A549 (cell line): ENCODE measurements at regions not wholly inside any gene's neighbourhood (a gene's known extent, or its start where the extent isn't known, plus 50 kb on each side); places are given as distances from the start of the nearest gene placed in this dataset.

ENCODE experiments used
- ATAC-seq, 2 experiments: fragments of 200-7000 bp in 1 of 2; fragments of >200 bp in 1 of 2; cut with Nextera tagmentation in 1 of 2; cut with Tn5 transposase in 1 of 2; 3 replicates each; pipeline versions ENCODE4 v1.8.0 to v1.9.1; 2018 to 2020; ENCODE audit warnings: mild to moderate bottlenecking in 1 of 2, moderate library complexity in 1 of 2
- CTCF ChIA-PET: fragments of 300-600 bp; sonication (Branson Sonifier 250); formaldehyde crosslinking; extraction: SDS; loops from one replicate; lab custom pipeline; 2021; ENCODE audit warnings: antibody characterized with exemption, inconsistent platforms; lab: Yijun Ruan, JAX
- POLR2A ChIA-PET: fragments of 350-600 bp; formaldehyde crosslinking; extraction: SDS; loops from one replicate; lab custom pipeline; 2021; ENCODE audit warnings: antibody characterized with exemption, inconsistent platforms; lab: Yijun Ruan, JAX
- DNase-seq, 2 experiments: peaks; one replicate each; pipeline versions ENCODE4 v3.0.0 to v3.0.0-alpha.2; 2011 to 2016; ENCODE audit warnings: low read depth in 1 of 2, low spot score in 1 of 2
- FAIRE-seq: peaks from 2 replicates; lab custom pipeline; 2011; peaks lifted over from hg19 to GRCh38; lab: Jason Lieb, UNC
- H3K27ac ChIP-seq, 2 experiments: fragments of >200 bp; sonication (Bioruptor Twin); formaldehyde crosslinking; 3 replicates each; pipeline ENCODE4 v1.5.1; 2016 to 2017
- H3K4me1 ChIP-seq: fragments of >200 bp; sonication (Bioruptor Twin); formaldehyde crosslinking; 3 replicates; pipeline ENCODE4 v1.6.1; 2016
- H3K4me2 ChIP-seq: fragments of >200 bp; sonication (Bioruptor Twin); formaldehyde crosslinking; 3 replicates; pipeline ENCODE4 v1.6.1; 2016
- H3K4me3 ChIP-seq: fragments of >200 bp; sonication (Bioruptor Twin); formaldehyde crosslinking; 3 replicates; pipeline ENCODE4 v1.5.1; 2016
- H3K9me3 ChIP-seq: fragments of >200 bp; sonication (Bioruptor Twin); formaldehyde crosslinking; 3 replicates; pipeline ENCODE4 v1.6.1; 2016
- BCL3 ChIP-seq: fragments of >200 bp; sonication (Bioruptor Twin); formaldehyde crosslinking; IDR thresholded peaks from 3 replicates; pipeline ENCODE4 v1.6.1; 2016
- CBX8 ChIP-seq: fragments of 200-600 bp; sonication (generic); IDR thresholded peaks from 2 replicates; pipeline ENCODE4 v1.6.1; 2016
- CTCF ChIP-seq: fragments of >200 bp; sonication (Bioruptor Twin); formaldehyde crosslinking; IDR thresholded peaks from 3 replicates; pipeline ENCODE4 v1.5.1; 2016
- EHMT2 ChIP-seq: fragments of 200-600 bp; sonication (generic); IDR thresholded peaks from 2 replicates; pipeline ENCODE4 v1.6.1; 2016; ENCODE audit warnings: antibody characterized with exemption, low read depth, mild to moderate bottlenecking, moderate library complexity
- ELK1 ChIP-seq: fragments of 150-350 bp; IDR thresholded peaks from 2 replicates; pipeline ENCODE4 v1.6.1; 2014; ENCODE audit warnings: low read depth, mild to moderate bottlenecking, low read length
- EP300 ChIP-seq, 2 experiments: fragments of >200 bp; sonication (Bioruptor Twin); formaldehyde crosslinking; IDR thresholded peaks; 2 replicates in 1 of 2; 3 replicates in 1 of 2; pipeline ENCODE4 v1.6.1; 2016 to 2017
- KDM1A ChIP-seq: fragments of 200-600 bp; sonication (generic); IDR thresholded peaks from 2 replicates; pipeline ENCODE4 v1.6.1; 2016; ENCODE audit warnings: low read depth, mild to moderate bottlenecking
- KDM5A ChIP-seq: fragments of 200-600 bp; sonication (generic); IDR thresholded peaks from 2 replicates; pipeline ENCODE4 v1.6.1; 2016; ENCODE audit warnings: antibody characterized with exemption, mild to moderate bottlenecking
- MYC ChIP-seq: IDR thresholded peaks from 2 replicates; pipeline ENCODE4 v1.6.1; 2012; ENCODE audit warnings: mild to moderate bottlenecking, inconsistent platforms, low read length, improper control_type of control experiment, borderline replicate concordance
- NPAS2 ChIP-seq: fragments of 250-450 bp; sonication (Bioruptor Pico); IDR thresholded peaks from 2 replicates; pipeline ENCODE4 v1.8.0; 2022; ENCODE audit warnings: mild to moderate bottlenecking, moderate library complexity, borderline replicate concordance
- POLR2A ChIP-seq: IDR thresholded peaks from 2 replicates; pipeline ENCODE4 v1.6.1; 2012; ENCODE audit warnings: mild to moderate bottlenecking, low read length
- RARB ChIP-seq: fragments of 250-450 bp; sonication (Bioruptor Pico); IDR thresholded peaks from 2 replicates; pipeline ENCODE4 v1.8.0; 2021; ENCODE audit warnings: mild to moderate bottlenecking, moderate library complexity
- RFX5 ChIP-seq: fragments of 450-650 bp; IDR thresholded peaks from 2 replicates; pipeline ENCODE4 v1.7.1; 2014; ENCODE audit warnings: antibody characterized with exemption, mild to moderate bottlenecking, moderate library complexity
- RNF2 ChIP-seq: fragments of 200-600 bp; sonication (generic); IDR thresholded peaks from 2 replicates; pipeline ENCODE4 v1.6.1; 2016; ENCODE audit warnings: low read depth, mild to moderate bottlenecking, antibody characterized with exemption, moderate library complexity, borderline replicate concordance
- SMC3 ChIP-seq: fragments of >200 bp; sonication (Bioruptor Twin); formaldehyde crosslinking; IDR thresholded peaks from 3 replicates; pipeline ENCODE4 v1.6.1; 2018; ENCODE audit warnings: inconsistent platforms
- SREBF2 ChIP-seq: fragments of 450-650 bp; IDR thresholded peaks from 2 replicates; pipeline ENCODE4 v1.6.1; 2014; ENCODE audit warnings: mild to moderate bottlenecking, moderate library complexity
- ZC3H11A ChIP-seq: fragments of 450-650 bp; IDR thresholded peaks from 2 replicates; pipeline ENCODE4 v1.6.1; 2014; ENCODE audit warnings: antibody characterized with exemption, mild to moderate bottlenecking
- ZFP36 ChIP-seq: fragments of 450-650 bp; IDR thresholded peaks from 2 replicates; pipeline ENCODE4 v1.6.1; 2014; ENCODE audit warnings: borderline replicate concordance; ENCODE audit not compliant: partially characterized antibody
- whole genome bisulfite sequencing: methylation state at CpG from one replicate; pipeline ENCODE4 v1.1.6; 2017; ENCODE audit errors: missing lambda C conversion rate; 5-methylcytosine and 5-hydroxymethylcytosine counted together

- H3K4me2 ChIP-seq = no peak overlapping the region
- FAIRE-seq = no peak
- no peak; a peak in 1 of 6 replicates for ATAC-seq
- no peak for DNase-seq
- no peaks in the 10 kb centered on the region; the same call in 2 of the 3 replicates for H3K4me1 ChIP-seq
- no peaks in the 10 kb centered on the region for H3K9me3 ChIP-seq
- WGBS = 95% methylated on average over 8 of the region's 8 CpGs
- CTCF ChIA-PET = interaction anchor here (0.9 to 1.7 kb wide), 3 partner anchors 54 to 321 kb away, joined by 3 to 5 read pairs (median 3); no protein-coding TSS in a partner anchor
- H3K4me3 ChIP-seq = no peak overlapping the region
- TF ChIP-seq NPAS2 (CRISPR knock-in tag) = no peak
- TF ChIP-seq EP300 (IDR thresholded peaks at IDR 0.05) = no peak
- no peak for TF ChIP-seq POLR2A
- no peak overlapping the region for H3K27ac ChIP-seq
- POLR2A ChIA-PET = no interaction called here
These were observed 121.6 kb downstream of the NCOR2 start for GRCh38 chr12:124445826-124446225.

GRCh38 chr12:124445121-124445718, 122.2 kb downstream of the NCOR2 start:
- POLR2A ChIA-PET = no interaction called here
- 92% methylated on average over 35 of the region's 39 CpGs for WGBS
- FAIRE-seq = no peak
- H3K4me2 ChIP-seq = no peak overlapping the region
- TF ChIP-seq RARB = no peak
- no peak for TF ChIP-seq ZFP36
- no peak for TF ChIP-seq NPAS2 (CRISPR knock-in tag)
- no peak for TF ChIP-seq BCL3
- TF ChIP-seq ZC3H11A = no peak
- TF ChIP-seq MYC = no peak
- no peak for TF ChIP-seq EP300 (IDR thresholded peaks at IDR 0.05)
- no peak for TF ChIP-seq EHMT2
- no peak for TF ChIP-seq KDM5A
- TF ChIP-seq RNF2 = no peak
- TF ChIP-seq ELK1 = no peak
- TF ChIP-seq SREBF2 = no peak
- TF ChIP-seq CBX8 = no peak
- no peak for TF ChIP-seq CTCF
- TF ChIP-seq KDM1A = no peak
- TF ChIP-seq SMC3 = no peak
- H3K9me3 ChIP-seq = no peaks in the 10 kb centered on the region
- no peak for ATAC-seq
- no peaks in the 10 kb centered on the region; the same call in 2 of the 3 replicates for H3K4me1 ChIP-seq
- no peak for DNase-seq
- H3K27ac ChIP-seq = no peak overlapping the region
- CTCF ChIA-PET = interaction anchor here (1.0 to 1.7 kb wide), 3 partner anchors 34 to 75 kb away, joined by 3 to 5 read pairs (median 3); no protein-coding TSS in a partner anchor
- H3K4me3 ChIP-seq = no peak overlapping the region

GRCh38 chr12:124443931-124444712, 123.3 kb downstream of the NCOR2 start:
- ATAC-seq (no peak), DNase-seq (no peak), FAIRE-seq (no peak)
- ChIA-PET POLR2A (no interaction called here), CTCF (interaction anchor here (0.6 to 1.4 kb wide), 6 partner anchors 35 to 346 kb away, joined by 3 to 5 read pairs (median 3); no protein-coding TSS in a partner anchor)
- no peaks in the 10 kb centered on the region; the same call in 2 of the 3 replicates for H3K4me1 ChIP-seq
- WGBS = 82% methylated on average over 9 of the region's 9 CpGs
- no peak overlapping the region for H3K27ac ChIP-seq
- no peaks in the 10 kb centered on the region for H3K9me3 ChIP-seq
- no peak overlapping the region for H3K4me2 ChIP-seq
- TF ChIP-seq RFX5 (no peak), ZFP36 (peak; percentile 79)
- no peak overlapping the region for H3K4me3 ChIP-seq
